GM12878 (cell line): ENCODE measurements at regions not wholly inside any gene's neighbourhood (a gene's known extent, or its start where the extent isn't known, plus 50 kb on each side); places are given as distances from the start of the nearest gene placed in this dataset.

Source experiments
- ATAC-seq: fragments of 200-7000 bp; cut with Tn5 transposase; 3 replicates; pipeline ENCODE4 v1.9.1; 2020; ENCODE audit warnings: mild to moderate bottlenecking, moderate library complexity
- BruUV-seq: library from RNA; stranded (reverse); fragments of 400-500 nt; replicated peaks from 2 replicates; lab custom pipeline; 2021; lab: Mats Ljungman, UMichigan
- CTCF ChIA-PET: fragments of 300-600 bp; sonication (Branson Sonifier 250); formaldehyde crosslinking; extraction: SDS; loops from one replicate; lab custom pipeline; 2021; ENCODE audit warnings: inconsistent platforms; lab: Yijun Ruan, JAX
- POLR2A ChIA-PET: fragments of 350-600 bp; formaldehyde crosslinking; extraction: SDS; loops from one replicate; lab custom pipeline; 2021; ENCODE audit warnings: inconsistent platforms; lab: Charles Lee
- RAD21 ChIA-PET: fragments of 300-600 bp; sonication (Branson Sonifier 250); formaldehyde crosslinking; loops from one replicate; lab custom pipeline; 2023; ENCODE audit warnings: antibody characterized with exemption; ENCODE audit not compliant: unreplicated experiment; lab: Charles Lee
- SMC1A ChIA-PET: fragments of 300-600 bp; sonication (Branson Sonifier 250); formaldehyde crosslinking; loops from one replicate; lab custom pipeline; 2023; ENCODE audit not compliant: unreplicated experiment, uncharacterized antibody; lab: Charles Lee
- DNase-seq: peaks from one replicate; pipeline ENCODE4 v3.0.0-alpha.2; 2011; ENCODE audit warnings: low read depth, low spot score
- FAIRE-seq: peaks from 3 replicates; lab custom pipeline; 2011; peaks lifted over from hg19 to GRCh38; lab: Jason Lieb, UNC
- H2AFZ ChIP-seq: 2 replicates; pipeline ENCODE4 v1.6.0; 2011; ENCODE audit warnings: low read depth, low read length, control low read depth; ENCODE audit not compliant: control insufficient read depth
- H3K27ac ChIP-seq: 2 replicates; pipeline ENCODE4 v1.5.1; 2011; ENCODE audit warnings: control low read depth; ENCODE audit not compliant: control insufficient read depth, insufficient read depth
- H3K27me3 ChIP-seq, 2 experiments: replicated peaks in 1 of 2; 2 replicates each; pipeline versions ENCODE4 v1.6.0 to v1.6.1; 2011; ENCODE audit warnings: low read length in 1 of 2; ENCODE audit not compliant: control insufficient read depth in 2 of 2, insufficient read depth in 2 of 2
- H3K36me3 ChIP-seq, 2 experiments: 2 replicates each; pipeline ENCODE4 v1.5.1; 2011; ENCODE audit warnings: low read length in 1 of 2; ENCODE audit not compliant: control insufficient read depth in 2 of 2, insufficient read depth in 2 of 2
- H3K4me1 ChIP-seq: 2 replicates; pipeline ENCODE4 v1.6.1; 2011; ENCODE audit warnings: mild to moderate bottlenecking, low read length, moderate library complexity, mixed read lengths; ENCODE audit not compliant: control insufficient read depth, insufficient read depth
- H3K4me2 ChIP-seq: 2 replicates; pipeline ENCODE4 v1.6.0; 2011; ENCODE audit warnings: control low read depth; ENCODE audit not compliant: control insufficient read depth, insufficient read depth
- H3K4me3 ChIP-seq: fragments of 200-600 bp; sonication (generic); 2 replicates; pipeline ENCODE4 v1.5.1; 2016
- H3K79me2 ChIP-seq: 2 replicates; pipeline ENCODE4 v1.6.0; 2011; ENCODE audit warnings: low read length; ENCODE audit not compliant: control insufficient read depth, insufficient read depth
- H3K9ac ChIP-seq: 2 replicates; pipeline ENCODE4 v1.8.0; 2011; ENCODE audit warnings: low read length, control low read depth, mixed read lengths; ENCODE audit not compliant: control insufficient read depth, insufficient read depth
- H3K9me3 ChIP-seq: replicated peaks from 3 replicates; pipeline ENCODE4 v1.5.1; 2011; ENCODE audit warnings: mild to moderate bottlenecking, low read length; ENCODE audit not compliant: control insufficient read depth, insufficient read depth
- H4K20me1 ChIP-seq: 2 replicates; pipeline ENCODE4 v1.6.0; 2011; ENCODE audit not compliant: control insufficient read depth, insufficient read depth
- EP300 ChIP-seq, 2 experiments: fragments of 150-350 bp in 1 of 2; IDR thresholded peaks; 2 replicates each; pipeline ENCODE4 v1.6.1; 2011 to 2012; ENCODE audit warnings: low read depth in 2 of 2, low read length in 2 of 2, borderline replicate concordance in 1 of 2, improper control_type of control experiment in 1 of 2, inconsistent platforms in 1 of 2; ENCODE audit not compliant: control insufficient read depth in 1 of 2
- KDM1A ChIP-seq: fragments of 200-600 bp; sonication (generic); IDR thresholded peaks from 2 replicates; pipeline ENCODE4 v1.6.1; 2016; ENCODE audit warnings: borderline replicate concordance
- MXI1 ChIP-seq: fragments of 150-350 bp; IDR thresholded peaks from 2 replicates; pipeline ENCODE4 v1.6.1; 2011; ENCODE audit warnings: low read depth, mild to moderate bottlenecking, inconsistent platforms, low read length, improper control_type of control experiment
- PML ChIP-seq: IDR thresholded peaks from 2 replicates; pipeline ENCODE4 v1.6.1; 2012; ENCODE audit warnings: low read length, inconsistent platforms
- RAD21 ChIP-seq: IDR thresholded peaks from 2 replicates; pipeline ENCODE4 v1.6.1; 2011; ENCODE audit warnings: mild to moderate bottlenecking, low read depth, low read length, moderate library complexity; ENCODE audit not compliant: insufficient read depth
- SRF ChIP-seq, 2 experiments: IDR thresholded peaks; 2 replicates each; pipeline ENCODE4 v1.6.1; 2011; ENCODE audit warnings: low read depth in 2 of 2, low read length in 2 of 2, mild to moderate bottlenecking in 1 of 2, moderate library complexity in 1 of 2
- STAT3 ChIP-seq: IDR thresholded peaks from 2 replicates; pipeline ENCODE4 v1.6.1; 2011; ENCODE audit warnings: low read depth, low read length, improper control_type of control experiment
- TBL1XR1 ChIP-seq: IDR thresholded peaks from 2 replicates; pipeline ENCODE4 v1.6.1; 2012; ENCODE audit warnings: low read depth, low read length, improper control_type of control experiment
- ZNF274 ChIP-seq: IDR thresholded peaks from one replicate; pipeline ENCODE4 v1.8.0; 2011; ENCODE audit not compliant: insufficient read length, insufficient read depth
- WGBS: methylation state at CpG from one replicate; pipeline ENCODE4 v1.1.6; 2016; ENCODE audit warnings: low lambda C conversion rate; ENCODE audit not compliant: insufficient replicate concordance, insufficient coverage; ENCODE audit errors: missing lambda C conversion rate; 5-methylcytosine and 5-hydroxymethylcytosine counted together
- in situ Hi-C: fragments of 300-500 bp; cut with MboI; formaldehyde crosslinking; loops from 9 replicates; pipeline ENCODE4 v1.14.3; 2018; ENCODE audit warnings: mixed read lengths
- intact Hi-C: fragments of 100-400 bp; cut with micrococcal nuclease; formaldehyde crosslinking; loops from one replicate; pipeline ENCODE4 v1.14.2; 2022; ENCODE audit not compliant: unreplicated experiment
- TF ChIP-seq, protein P1 (sequence below), 3 experiments: IDR thresholded peaks in 2 of 3; conservative IDR thresholded peaks in 1 of 3; 2 replicates each; pipeline ENCODE4 v1.5.1; 2011; ENCODE audit warnings: low read depth in 3 of 3, low read length in 3 of 3, mild to moderate bottlenecking in 3 of 3, control low read depth in 2 of 3, moderate library complexity in 2 of 3, inconsistent platforms in 1 of 3, mixed read lengths in 1 of 3; ENCODE audit not compliant: control insufficient read depth in 2 of 3, insufficient read depth in 1 of 3; ENCODE audit errors: extremely low read depth in 1 of 3
- TF ChIP-seq, protein P2 (sequence below): fragments of 450-650 bp; formaldehyde crosslinking; IDR thresholded peaks from 2 replicates; pipeline ENCODE4 v1.5.0; 2022; ENCODE audit warnings: mild to moderate bottlenecking, missing genetic modification characterization

DNA sequence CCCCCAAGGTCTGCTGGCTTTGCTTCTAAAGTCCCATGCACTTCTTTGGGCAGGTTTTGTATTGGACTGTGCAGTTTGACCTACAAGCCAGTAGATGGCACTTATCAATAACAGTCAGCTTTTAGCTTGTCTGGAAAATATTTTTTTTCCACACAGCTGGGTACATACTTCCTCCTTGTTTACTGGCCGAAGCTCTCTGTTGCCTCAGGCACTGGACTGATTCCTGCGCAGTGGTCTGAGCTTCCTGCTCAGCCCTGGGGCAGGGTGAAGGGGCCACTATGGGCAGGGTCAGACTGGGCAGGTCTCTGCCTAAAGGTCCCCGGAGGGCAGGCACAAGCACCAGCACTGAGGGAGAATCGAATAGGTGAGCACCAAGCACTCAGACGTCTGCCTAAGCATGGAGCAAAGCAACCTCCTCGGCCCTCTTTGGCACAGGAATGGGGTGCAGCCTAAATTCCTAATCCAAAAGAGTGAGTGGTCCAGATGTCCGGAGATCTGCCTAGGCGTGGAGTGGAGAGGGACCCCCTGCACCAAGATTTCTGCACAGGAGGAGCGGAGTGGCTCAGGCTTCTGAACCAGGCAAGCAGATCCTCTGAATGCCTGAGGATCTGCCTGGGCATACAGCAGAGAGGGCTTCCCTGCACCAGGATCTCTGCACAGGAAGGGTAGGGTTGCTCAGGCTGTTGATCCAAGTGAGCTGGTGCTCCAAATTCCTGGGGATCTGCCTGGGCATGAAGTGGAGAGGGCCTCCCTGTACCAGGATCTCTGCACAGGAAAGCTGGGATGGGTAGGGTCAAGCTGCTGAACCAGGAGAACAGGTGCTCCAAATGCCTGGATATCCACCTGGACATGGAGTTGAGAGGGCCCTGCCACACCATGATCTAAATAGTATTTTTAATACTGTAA is 105.9 kb upstream of the C11orf58 start:
- H3K4me2 ChIP-seq = no peak overlapping the region
- H3K9ac ChIP-seq = no peak overlapping the region
- peaks cover 2% of the 10 kb centered on the region; the same call in 2 of the 3 replicates for H3K9me3 ChIP-seq
- no peaks in the 10 kb centered on the region for H3K79me2 ChIP-seq
- TF ChIP-seq, protein P1, sequence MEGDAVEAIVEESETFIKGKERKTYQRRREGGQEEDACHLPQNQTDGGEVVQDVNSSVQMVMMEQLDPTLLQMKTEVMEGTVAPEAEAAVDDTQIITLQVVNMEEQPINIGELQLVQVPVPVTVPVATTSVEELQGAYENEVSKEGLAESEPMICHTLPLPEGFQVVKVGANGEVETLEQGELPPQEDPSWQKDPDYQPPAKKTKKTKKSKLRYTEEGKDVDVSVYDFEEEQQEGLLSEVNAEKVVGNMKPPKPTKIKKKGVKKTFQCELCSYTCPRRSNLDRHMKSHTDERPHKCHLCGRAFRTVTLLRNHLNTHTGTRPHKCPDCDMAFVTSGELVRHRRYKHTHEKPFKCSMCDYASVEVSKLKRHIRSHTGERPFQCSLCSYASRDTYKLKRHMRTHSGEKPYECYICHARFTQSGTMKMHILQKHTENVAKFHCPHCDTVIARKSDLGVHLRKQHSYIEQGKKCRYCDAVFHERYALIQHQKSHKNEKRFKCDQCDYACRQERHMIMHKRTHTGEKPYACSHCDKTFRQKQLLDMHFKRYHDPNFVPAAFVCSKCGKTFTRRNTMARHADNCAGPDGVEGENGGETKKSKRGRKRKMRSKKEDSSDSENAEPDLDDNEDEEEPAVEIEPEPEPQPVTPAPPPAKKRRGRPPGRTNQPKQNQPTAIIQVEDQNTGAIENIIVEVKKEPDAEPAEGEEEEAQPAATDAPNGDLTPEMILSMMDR (IDR thresholded peaks at IDR 0.05 in 2 of 3, conservative IDR thresholded peaks at IDR 0.05 in 1 of 3; ENCODE audit: control insufficient read depth in 2 of 3, extremely low read depth in 1 of 3, insufficient read depth in 1 of 3, low read depth in 3 of 3, low read length in 3 of 3) = peak; percentile 38 to 52 (median 44); a peak in 5 of 6 replicates
- TF ChIP-seq RAD21 (peak; percentile 29; the same call in 1 of the 2 replicates), KDM1A (no peak)
- ATAC-seq (peak; percentile 73), FAIRE-seq (no peak), DNase-seq (no peak)
- H3K36me3 ChIP-seq = no peaks in the 10 kb centered on the region
- ChIA-PET POLR2A (no interaction called here), CTCF (interaction anchor here (0.7 to 2.0 kb wide), 14 partner anchors 11 to 430 kb away, joined by 3 to 7 read pairs (median 4); no protein-coding TSS in a partner anchor), SMC1A (interaction anchor here (1.0 to 1.5 kb wide), 3 partner anchors 19 to 153 kb away, joined by 3 read pairs; no protein-coding TSS in a partner anchor), RAD21 (interaction anchor here (1.0 to 3.6 kb wide), 2 partner anchors 126 to 154 kb away, joined by 3 to 18 read pairs; no protein-coding TSS in a partner anchor)
- BruUV-seq = no TSS peak
- H4K20me1 ChIP-seq = no peaks in the 10 kb centered on the region
- no peak overlapping the region for H2AFZ ChIP-seq
- H3K4me3 ChIP-seq = no peak overlapping the region
- intact Hi-C loops = no loop called here
- no peaks in the 10 kb centered on the region for H3K27me3 ChIP-seq
- in situ Hi-C loops = no loop called here
- H3K27ac ChIP-seq = no peak overlapping the region
- no peaks in the 10 kb centered on the region for H3K4me1 ChIP-seq
- WGBS = 21% methylated on average over 9 of the region's 9 CpGs

DNA sequence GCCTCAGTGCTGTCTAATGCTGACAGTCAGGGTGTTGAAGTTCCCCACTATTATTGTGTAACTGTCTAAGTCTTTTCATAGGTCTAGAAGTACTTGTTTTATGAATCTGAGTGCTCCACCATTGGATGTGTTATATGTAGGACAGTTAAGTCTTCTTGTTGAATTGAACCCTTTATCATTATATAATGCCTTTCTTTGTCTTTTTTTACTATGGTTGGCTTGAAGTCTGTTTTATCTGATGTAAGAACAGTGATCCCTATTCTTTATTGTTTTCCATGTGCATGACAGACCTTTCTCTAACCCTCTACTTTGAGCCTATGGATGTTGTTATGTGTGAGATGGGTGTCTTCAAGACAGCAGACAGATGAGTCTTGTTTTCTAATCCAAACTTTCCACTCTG is 107.8 kb upstream of the C11orf58 start:
- BruUV-seq = no TSS peak
- Histone ChIP-seq H3K27ac (no peak overlapping the region), H3K9ac (no peak overlapping the region), H3K4me3 (no peak overlapping the region), H3K27me3 (no peaks in the 10 kb centered on the region), H3K9me3 (no peaks in the 10 kb centered on the region), H3K36me3 (no peaks in the 10 kb centered on the region), H4K20me1 (no peaks in the 10 kb centered on the region), H3K79me2 (no peaks in the 10 kb centered on the region), H2AFZ (no peak overlapping the region), H3K4me2 (no peak overlapping the region), H3K4me1 (no peaks in the 10 kb centered on the region)
- SMC1A ChIA-PET = no interaction called here
- ATAC-seq = no peak
- CTCF ChIA-PET = no interaction called here
- RAD21 ChIA-PET = no interaction called here
- POLR2A ChIA-PET = no interaction called here
- intact Hi-C loops = no loop called here
- TF ChIP-seq EP300 (IDR thresholded peaks at IDR 0.05; ENCODE audit: borderline replicate concordance in 1 of 2, control insufficient read depth in 1 of 2, low read depth in 2 of 2, low read length in 2 of 2) = no peak
- TF ChIP-seq SRF (IDR thresholded peaks at IDR 0.05; ENCODE audit: low read depth in 2 of 2, low read length in 2 of 2) = no peak
- TF ChIP-seq, protein P2, sequence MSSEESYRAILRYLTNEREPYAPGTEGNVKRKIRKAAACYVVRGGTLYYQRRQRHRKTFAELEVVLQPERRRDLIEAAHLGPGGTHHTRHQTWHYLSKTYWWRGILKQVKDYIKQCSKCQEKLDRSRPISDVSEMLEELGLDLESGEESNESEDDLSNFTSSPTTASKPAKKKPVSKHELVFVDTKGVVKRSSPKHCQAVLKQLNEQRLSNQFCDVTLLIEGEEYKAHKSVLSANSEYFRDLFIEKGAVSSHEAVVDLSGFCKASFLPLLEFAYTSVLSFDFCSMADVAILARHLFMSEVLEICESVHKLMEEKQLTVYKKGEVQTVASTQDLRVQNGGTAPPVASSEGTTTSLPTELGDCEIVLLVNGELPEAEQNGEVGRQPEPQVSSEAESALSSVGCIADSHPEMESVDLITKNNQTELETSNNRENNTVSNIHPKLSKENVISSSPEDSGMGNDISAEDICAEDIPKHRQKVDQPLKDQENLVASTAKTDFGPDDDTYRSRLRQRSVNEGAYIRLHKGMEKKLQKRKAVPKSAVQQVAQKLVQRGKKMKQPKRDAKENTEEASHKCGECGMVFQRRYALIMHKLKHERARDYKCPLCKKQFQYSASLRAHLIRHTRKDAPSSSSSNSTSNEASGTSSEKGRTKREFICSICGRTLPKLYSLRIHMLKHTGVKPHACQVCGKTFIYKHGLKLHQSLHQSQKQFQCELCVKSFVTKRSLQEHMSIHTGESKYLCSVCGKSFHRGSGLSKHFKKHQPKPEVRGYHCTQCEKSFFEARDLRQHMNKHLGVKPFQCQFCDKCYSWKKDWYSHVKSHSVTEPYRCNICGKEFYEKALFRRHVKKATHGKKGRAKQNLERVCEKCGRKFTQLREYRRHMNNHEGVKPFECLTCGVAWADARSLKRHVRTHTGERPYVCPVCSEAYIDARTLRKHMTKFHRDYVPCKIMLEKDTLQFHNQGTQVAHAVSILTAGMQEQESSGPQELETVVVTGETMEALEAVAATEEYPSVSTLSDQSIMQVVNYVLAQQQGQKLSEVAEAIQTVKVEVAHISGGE (CRISPR knock-in tag) = no peak
- no peak for TF ChIP-seq PML
- no peak for TF ChIP-seq ZNF274
- TF ChIP-seq TBL1XR1 = no peak
- TF ChIP-seq STAT3 = no peak
- TF ChIP-seq MXI1 = no peak
- DNase-seq = no peak
- FAIRE-seq = no peak
- in situ Hi-C loops = no loop called here
